NCI-H1417 (cell line): ENCODE measurements at regions not wholly inside any gene's neighbourhood (a gene's known extent, or its start where the extent isn't known, plus 50 kb on each side); places are given as distances from the start of the nearest gene placed in this dataset.
"Not testable (repeated sequence)": the region's sequence is repeated elsewhere in the genome, so short reads cannot be mapped to it uniquely, and the experiment has no call there.

ENCODE experiments used
- DNase-seq, 3 experiments: peaks; one replicate each; lab custom pipeline; 2025; lab: John Stamatoyannopoulos, UW

DNA sequence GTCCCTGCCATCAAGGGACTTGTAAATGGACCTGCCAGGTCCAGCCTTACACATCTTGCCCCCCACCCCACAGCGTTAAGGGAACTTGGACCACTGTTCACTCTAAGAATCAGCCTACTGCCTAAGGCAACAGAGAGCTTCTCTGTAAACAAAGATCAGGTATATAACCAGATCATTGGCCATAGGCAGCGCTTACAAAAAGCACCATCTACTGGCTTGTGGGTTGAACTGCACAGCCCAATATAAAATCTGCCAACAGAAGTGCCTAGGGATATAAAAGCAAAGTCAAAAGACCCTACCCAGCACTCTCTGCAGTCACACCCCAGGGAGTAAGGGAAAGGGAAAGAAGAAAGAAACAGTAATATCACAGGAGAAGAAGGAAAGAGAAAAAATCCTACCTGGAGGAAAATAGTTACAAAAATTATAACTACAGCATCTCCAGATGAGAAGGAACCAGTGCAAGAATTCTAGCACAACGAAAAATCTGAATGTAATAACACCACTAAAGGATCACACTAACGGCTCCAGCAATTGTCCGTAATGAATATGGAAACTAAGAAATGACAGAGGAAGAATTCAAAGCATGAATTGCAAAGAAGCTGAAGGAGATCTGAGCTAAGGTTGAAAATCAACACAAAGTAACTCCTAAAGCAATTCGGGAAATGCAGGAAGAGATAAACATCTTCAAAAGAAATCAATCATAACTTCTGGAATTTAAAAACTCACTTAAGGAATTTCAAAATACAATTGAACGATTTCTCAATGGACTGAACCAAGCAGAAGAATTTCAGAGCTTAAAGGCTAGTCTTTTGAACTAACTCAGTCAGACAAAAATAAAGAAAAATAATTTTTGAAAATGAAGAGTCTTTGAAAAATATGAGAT is 95.2 kb upstream of the PCED1B start:
- peak; percentile 34 to 69 (median 59) for DNase-seq

DNA sequence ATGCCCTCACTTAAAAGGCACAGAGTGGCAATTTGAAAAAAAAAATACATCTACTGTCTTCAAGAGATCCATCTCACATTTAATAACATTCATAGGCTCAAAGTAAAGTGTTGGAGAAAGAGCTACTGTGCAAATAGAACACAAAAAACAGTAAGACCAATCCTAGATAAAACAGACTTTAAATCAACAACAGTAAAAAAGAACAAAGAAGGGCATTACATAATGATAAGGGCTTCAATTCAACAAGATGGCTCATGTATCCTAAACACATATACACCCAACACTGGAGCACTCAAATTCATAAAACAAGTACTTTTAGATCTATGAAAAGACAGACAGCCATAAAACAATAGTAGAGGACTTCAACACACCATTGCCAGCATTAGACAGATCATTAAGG is 93.6 kb upstream of the PCED1B start:
- peak in 1 of 3 experiments; percentile 43 for DNase-seq

DNA sequence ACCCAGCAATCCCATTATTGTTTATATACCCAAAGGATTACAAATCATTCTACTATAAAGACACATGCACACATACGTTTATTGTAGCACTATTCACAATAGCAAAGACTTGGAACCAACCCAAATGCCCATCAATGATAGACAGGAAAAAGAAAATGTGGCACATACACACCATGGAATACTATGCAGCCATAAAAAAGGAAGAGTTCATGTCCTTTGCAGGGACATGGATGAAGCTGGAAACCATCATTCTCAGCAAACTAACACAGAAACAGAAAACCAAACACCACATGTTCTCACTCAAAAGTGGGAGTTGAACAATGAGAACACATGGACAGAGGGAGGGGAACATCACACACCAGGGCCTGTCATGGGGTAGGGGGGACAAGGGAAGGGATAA is 91.3 kb upstream of the PCED1B start:
- DNase-seq: not testable (repeated sequence)

GRCh38 chr12:46990211-46990610 is 89.2 kb upstream of the PCED1B start:
- DNase-seq: no peak

DNA sequence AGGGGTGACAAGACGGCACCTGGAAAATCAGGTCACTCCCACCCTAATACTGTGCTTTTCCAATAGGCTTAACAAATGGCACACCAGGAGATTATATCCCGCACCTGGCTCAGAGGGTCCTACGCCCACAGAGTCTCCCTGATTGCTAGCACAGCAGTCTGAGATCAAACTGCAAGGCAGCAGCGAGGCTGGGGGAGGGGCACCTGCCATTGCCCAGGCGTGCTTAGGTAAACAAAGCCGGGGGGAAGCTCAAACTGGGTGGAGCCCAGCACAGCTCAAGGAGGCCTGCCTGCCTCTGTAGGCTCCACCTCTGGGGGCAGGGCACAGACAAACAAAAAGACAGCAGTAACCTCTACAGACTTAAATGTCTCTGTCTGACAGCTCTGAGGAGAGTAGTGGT is 87.4 kb upstream of the PCED1B start:
- DNase-seq: not testable (repeated sequence)

GRCh38 chr12:46998811-46999368 is 80.5 kb upstream of the PCED1B start:
- no peak for DNase-seq

DNA sequence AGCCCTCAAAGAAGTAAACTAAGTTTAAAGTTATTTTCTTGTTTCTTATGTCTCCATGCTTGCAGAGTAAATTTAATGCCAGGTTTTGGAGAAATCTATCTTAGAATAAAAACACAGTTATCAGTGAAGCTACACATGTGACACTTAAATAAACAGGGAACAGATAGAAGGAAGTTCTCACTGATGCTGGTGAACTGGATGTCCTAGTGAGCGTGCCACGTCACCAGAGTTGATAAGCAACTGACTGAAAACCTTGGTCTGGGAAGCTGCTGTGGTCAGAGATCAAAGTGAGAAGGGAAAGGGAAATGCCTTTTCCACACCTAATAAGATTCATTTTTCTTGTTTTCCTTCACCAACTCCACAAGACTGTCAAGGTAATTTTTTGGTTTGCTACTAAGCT is 74.8 kb upstream of the PCED1B start:
- DNase-seq: no peak

GRCh38 chr12:47007048-47007447 is 72.4 kb upstream of the PCED1B start:
- DNase-seq: no peak

- DNase-seq: no peak
These were observed 66.9 kb upstream of the PCED1B start for GRCh38 chr12:47012552-47012951.

DNA sequence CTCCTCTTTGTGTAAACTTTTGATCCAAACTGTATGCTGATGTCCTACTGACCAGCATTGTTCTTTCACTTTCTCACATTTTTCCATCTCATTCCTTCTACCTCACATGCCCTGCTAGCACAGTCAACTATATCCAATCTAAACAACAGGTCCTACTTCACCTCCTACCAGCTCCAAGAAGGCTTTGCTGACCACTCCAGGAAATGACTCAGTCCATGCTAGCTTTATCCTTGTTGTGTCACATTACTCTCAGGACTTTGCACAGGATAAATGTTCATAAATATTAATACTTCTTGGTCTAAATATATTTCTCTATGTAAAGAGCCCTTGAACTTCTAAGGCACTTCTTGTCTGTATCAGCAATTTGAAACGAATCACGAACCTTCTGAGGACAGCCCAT is 64.9 kb upstream of the PCED1B start:
- no peak for DNase-seq

DNA sequence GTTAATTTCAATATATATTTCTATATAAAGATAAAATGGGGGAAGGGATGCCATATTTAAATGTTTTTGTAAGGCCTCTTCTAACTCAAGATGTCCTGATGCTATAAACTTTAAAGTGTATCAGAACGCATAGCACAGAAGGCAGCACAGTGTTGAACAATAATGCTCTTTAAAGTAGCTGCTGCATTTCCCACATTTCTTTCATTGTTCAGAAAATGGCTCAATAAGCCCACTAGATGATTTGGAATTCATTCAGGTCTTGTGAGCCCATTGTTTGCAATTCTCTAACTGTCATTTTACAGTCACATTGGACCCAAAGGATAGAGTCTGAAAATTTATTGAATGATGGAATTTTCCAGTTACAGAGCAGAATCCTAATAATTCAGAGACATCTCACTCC is 64.0 kb upstream of the PCED1B start:
- DNase-seq: no peak

DNA sequence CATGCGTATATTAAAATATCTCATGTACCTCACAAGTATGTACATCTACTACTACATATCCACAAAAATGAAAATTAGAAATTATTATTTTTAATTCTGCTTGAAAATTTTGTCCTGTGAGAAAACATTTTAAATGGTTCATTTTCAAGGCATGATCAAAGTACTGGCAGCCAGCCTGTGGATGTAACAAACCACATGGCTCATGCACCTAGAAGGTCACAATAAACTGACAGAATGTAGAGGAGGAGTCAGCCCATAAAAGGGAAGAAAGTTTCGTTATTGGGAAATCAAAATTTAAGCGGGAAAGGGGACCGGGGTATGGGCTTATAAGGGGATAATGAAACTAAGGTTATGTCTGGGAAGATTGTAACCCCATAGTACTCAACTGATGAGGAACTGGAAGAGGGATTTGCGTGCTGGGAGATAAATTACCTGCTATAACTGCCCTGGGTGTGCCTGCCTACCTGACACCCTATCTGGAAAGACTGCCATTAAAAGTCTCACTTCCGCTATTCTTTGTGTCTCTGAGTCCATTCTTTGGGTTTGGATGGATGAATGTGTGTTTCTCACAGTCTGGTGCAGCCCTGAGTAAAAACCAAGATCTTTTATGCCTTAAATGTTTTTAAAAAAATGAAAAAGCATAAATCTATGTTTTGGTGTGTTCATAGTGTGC is 62.2 kb upstream of the PCED1B start:
- no peak for DNase-seq

DNA sequence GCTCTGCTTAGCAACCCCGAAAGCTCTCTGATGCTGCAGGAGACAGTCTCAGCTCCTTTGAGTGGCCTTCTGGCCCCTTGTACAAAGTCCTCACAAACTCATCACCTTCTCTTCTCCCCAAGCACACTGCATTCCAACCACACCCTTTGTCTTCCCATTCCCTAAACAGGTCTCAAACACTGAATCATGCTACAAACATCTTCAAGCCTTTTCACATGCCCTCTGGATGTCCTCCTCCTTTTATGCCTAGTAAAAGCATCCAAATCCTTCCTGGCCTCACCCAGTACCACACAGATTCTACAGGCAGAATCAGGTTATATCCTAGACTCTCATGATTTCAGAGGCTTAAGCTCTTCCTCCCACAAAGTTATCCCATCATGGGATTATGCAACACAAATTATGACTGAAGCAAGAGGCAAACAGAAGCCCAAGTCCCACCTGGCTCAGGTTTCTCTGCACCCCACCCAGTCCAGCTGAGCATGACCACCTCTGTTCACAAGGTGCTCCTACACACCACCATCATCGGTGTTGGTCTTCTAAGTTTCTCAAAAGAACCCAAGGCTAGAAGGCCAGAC is 61.4 kb upstream of the PCED1B start:
- DNase-seq: no peak

DNA sequence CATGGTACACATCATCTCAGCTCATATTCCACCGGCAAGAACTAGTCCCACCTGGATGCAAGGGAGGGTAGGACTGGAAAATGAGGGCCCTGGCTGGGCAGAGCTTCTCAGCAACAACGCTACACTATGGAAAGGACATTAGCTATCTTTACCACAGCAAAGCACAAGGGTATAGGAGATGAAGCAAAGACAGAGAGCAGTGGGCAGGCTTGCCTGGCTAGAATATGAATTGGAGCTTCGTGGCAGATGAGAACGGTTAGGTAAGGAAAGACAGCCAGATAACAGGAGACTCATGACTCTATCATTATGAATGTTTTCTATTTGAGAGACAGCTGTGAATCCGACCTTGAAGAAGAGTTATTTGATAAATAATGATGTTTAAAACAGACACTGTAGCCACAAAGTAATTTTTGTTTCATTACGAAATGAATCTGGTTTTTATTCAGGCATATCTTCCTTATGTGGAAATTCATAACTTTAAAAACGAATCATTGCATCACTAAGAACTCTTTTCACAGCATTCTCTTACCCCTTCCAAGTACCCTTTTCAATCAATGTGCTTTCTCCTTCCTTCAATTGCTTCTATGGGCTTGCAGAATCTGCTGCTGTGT is 59.1 kb upstream of the PCED1B start:
- DNase-seq: no peak

GRCh38 chr12:47021298-47021697 is 58.1 kb upstream of the PCED1B start:
- peak; percentile 44 to 87 (median 59) for DNase-seq

GRCh38 chr12:47022296-47022695 is 57.1 kb upstream of the PCED1B start:
- no peak for DNase-seq

GRCh38 chr12:47023311-47023710 is 56.1 kb upstream of the PCED1B start:
- no peak for DNase-seq

DNA sequence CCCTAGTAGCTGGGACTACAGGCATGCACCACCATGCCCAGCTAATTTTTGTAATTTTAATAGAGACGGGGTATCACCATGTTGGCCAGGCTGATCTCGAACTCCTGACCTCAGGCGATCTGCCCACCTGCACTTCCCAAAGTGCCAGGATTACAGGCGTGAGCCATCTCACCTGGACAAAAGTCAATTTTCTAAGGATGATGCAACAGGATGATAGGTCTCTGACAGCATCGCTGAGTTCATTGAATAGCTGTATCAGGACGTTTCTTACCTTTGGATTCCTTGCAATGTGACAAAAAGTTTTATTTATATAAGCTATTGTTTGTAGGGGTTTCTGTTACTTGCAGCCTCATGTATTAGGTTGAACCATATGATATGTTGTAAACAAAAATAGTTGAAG is 55.5 kb upstream of the PCED1B start:
- no peak for DNase-seq

DNA sequence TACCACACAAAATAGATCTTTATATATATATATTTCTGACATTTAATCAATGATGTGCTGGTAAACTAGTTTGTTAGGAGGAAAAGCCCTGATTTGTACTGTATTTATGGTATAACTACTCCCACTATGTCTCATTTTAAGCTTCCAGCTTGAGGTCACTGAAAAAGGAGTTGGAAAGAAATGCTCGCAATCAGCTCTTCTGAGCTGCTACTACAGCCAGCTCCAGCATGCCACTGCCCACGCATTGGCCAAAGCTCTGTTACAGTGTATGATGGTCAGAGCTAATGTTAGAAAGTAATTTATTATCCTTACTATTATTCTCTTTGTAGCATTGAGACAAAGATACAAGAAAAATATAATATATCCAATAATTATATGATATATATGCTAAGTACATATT is 55.0 kb upstream of the PCED1B start:
- DNase-seq: no peak

DNA sequence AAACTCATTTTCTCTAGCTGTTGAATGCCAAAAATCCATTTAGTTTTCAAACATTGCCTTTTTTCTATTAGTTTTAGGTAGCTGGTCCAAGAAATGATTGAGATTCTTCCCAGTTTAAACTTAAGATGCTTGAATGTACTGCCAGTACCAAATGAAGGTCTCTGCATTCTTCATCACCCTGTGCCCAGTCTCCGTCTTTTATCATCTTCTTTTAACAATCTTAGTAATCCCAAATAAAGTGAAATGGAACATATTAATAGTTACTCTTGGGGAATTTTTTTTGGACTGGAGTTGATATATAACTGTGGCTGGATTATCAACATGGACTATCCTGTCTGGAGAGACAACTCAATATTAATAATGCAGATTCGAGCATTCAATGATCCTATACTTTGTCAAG is 54.1 kb upstream of the PCED1B start:
- DNase-seq: no peak

GRCh38 chr12:47025798-47026197 is 53.6 kb upstream of the PCED1B start:
- no peak for DNase-seq

DNA sequence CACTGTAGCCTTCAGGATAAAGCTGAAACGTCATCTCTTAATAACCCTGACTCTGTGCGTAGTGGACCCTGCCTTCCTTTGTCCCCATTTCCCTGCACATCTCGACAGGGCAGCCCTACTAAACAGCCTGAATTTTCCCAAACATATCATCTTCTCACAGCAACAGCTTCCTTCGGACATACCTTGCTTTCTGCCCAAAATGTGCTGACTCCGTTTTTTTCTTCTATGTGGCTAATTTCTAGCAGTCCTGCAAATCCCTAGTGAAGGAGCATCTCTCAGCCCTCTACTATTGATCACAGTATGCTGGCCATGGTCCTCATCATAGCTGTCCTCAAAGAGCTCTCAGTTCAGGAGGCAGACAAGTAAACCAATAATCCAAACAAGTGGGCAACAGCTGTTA is 53.1 kb upstream of the PCED1B start:
- no peak for DNase-seq
